HCT116 (cell line): ENCODE measurements at regions not wholly inside any gene's neighbourhood (a gene's known extent, or its start where the extent isn't known, plus 50 kb on each side); places are given as distances from the start of the nearest gene placed in this dataset.

ENCODE experiments used
- CBX3 ChIP-seq: IDR thresholded peaks from 2 replicates; pipeline ENCODE4 v1.6.1; 2012; ENCODE audit warnings: low read depth
- CEBPB ChIP-seq: IDR thresholded peaks from 2 replicates; pipeline ENCODE4 v1.6.1; 2012; ENCODE audit warnings: low read depth
- CTCF ChIP-seq, 3 experiments: fragments of 200-600 bp in 1 of 3; sonication (generic) in 1 of 3; IDR thresholded peaks in 2 of 3; conservative IDR thresholded peaks in 1 of 3; 2 replicates each; pipeline ENCODE4 v1.5.1; 2012 to 2017; ENCODE audit warnings: low read depth in 2 of 3, low read length in 2 of 3, antibody characterized with exemption in 1 of 3, borderline replicate concordance in 1 of 3, control low read depth in 1 of 3, mild to moderate bottlenecking in 1 of 3, mixed read lengths in 1 of 3, mixed run types in 1 of 3, moderate library complexity in 1 of 3; ENCODE audit not compliant: insufficient read depth in 1 of 3
- EGR1 ChIP-seq: IDR thresholded peaks from 2 replicates; pipeline ENCODE4 v1.6.1; 2012; ENCODE audit warnings: low read depth
- EZH2 ChIP-seq: fragments of 200-600 bp; sonication (generic); IDR thresholded peaks from 2 replicates; pipeline ENCODE4 v1.6.1; 2017; ENCODE audit warnings: antibody characterized with exemption, mixed run types
- EZH2phosphoT487 ChIP-seq: fragments of 200-600 bp; IDR thresholded peaks from 2 replicates; pipeline ENCODE4 v1.6.1; 2018; ENCODE audit warnings: antibody characterized with exemption, borderline replicate concordance
- JUND ChIP-seq: IDR thresholded peaks from 2 replicates; pipeline ENCODE4 v1.6.1; 2012
- POLR2A ChIP-seq: IDR thresholded peaks from 2 replicates; pipeline ENCODE4 v1.7.0; 2011; ENCODE audit warnings: borderline replicate concordance; ENCODE audit not compliant: insufficient read depth, insufficient read length; ENCODE audit errors: extremely low read depth
- POLR2AphosphoS5 ChIP-seq: IDR thresholded peaks from 2 replicates; pipeline ENCODE4 v1.6.1; 2011; ENCODE audit warnings: mild to moderate bottlenecking, low read depth, low read length, moderate library complexity
- RAD21 ChIP-seq: IDR thresholded peaks from 2 replicates; pipeline ENCODE4 v1.6.1; 2012; ENCODE audit warnings: low read depth, mild to moderate bottlenecking
- YY1 ChIP-seq: IDR thresholded peaks from 2 replicates; pipeline ENCODE4 v1.6.1; 2011; ENCODE audit warnings: low read length, low read depth, moderate library complexity, mild to moderate bottlenecking; ENCODE audit not compliant: insufficient replicate concordance; ENCODE audit errors: extremely low read depth
- ZBTB33 ChIP-seq: IDR thresholded peaks from 2 replicates; pipeline ENCODE4 v1.6.1; 2011; ENCODE audit warnings: mild to moderate bottlenecking, low read length, moderate library complexity; ENCODE audit not compliant: insufficient replicate concordance; ENCODE audit errors: extremely low read depth
- ZNF274 ChIP-seq: fragments of 200-500 bp; sonication (Bioruptor generic); IDR thresholded peaks from 2 replicates; pipeline ENCODE4 v1.6.1; 2014; ENCODE audit warnings: mild to moderate bottlenecking, low read depth, low read length, inconsistent platforms
- TF ChIP-seq, protein P1 (sequence below): IDR thresholded peaks from 2 replicates; pipeline ENCODE4 v1.6.1; 2012

GRCh38 chr4:20618731-20619130 is 81.5 kb upstream of the PACRGL start:
- TF ChIP-seq EZH2 (no peak), CBX3 (no peak), ZNF274 (no peak), CTCF (IDR thresholded peaks at IDR 0.05 in 2 of 3, conservative IDR thresholded peaks at IDR 0.05 in 1 of 3; ENCODE audit: borderline replicate concordance in 1 of 3, insufficient read depth in 1 of 3, low read depth in 2 of 3, low read length in 2 of 3) (no peak), POLR2A (no peak), POLR2AphosphoS5 (no peak), CEBPB (no peak), EZH2phosphoT487 (no peak), EGR1 (no peak), YY1 (no peak), ZBTB33 (no peak), JUND (no peak), RAD21 (no peak)
- TF ChIP-seq, protein P1, sequence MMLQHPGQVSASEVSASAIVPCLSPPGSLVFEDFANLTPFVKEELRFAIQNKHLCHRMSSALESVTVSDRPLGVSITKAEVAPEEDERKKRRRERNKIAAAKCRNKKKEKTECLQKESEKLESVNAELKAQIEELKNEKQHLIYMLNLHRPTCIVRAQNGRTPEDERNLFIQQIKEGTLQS, result no peak
